ENCODE measurements at regions not wholly inside any gene's neighbourhood (a gene's known extent, or its start where the extent isn't known, plus 50 kb on each side); places are given as distances from the start of the nearest gene placed in this dataset.

DNA sequence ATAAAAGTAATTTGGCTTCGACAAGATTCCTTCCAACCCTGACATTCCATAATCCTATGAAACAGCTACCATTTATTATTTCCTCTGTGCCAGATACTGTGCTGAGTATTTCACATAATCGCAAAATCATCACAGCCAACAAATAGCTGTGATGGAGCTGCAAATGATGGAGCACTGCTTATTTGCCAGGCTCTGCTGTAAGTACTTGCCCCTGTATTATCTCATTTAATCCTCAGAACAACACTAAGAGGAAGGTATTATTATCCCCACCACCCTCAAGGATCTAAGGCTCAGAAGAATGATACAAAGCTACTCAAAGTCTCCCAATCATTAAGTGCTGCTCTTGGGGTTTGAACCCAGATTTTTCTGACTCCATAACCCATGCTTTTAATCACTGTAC, 145.5 kb downstream of the CCDC34 start:
- no peaks in the 10 kb centered on the region for H3K79me2 ChIP-seq (ENCODE audit: insufficient read depth, low read length)
- POLR2A ChIA-PET = no interaction called here
- no peak overlapping the region for H3K9ac ChIP-seq (ENCODE audit: low read length)
- H3K36me3 ChIP-seq (ENCODE audit: control insufficient read depth in 1 of 2, insufficient read depth in 2 of 2, low read length in 2 of 2) = no peaks in the 10 kb centered on the region
- no peak overlapping the region for H2AFZ ChIP-seq (ENCODE audit: low read depth, low read length, poor library complexity, severe bottlenecking)
- H4K20me1 ChIP-seq (ENCODE audit: insufficient read depth) = no peaks in the 10 kb centered on the region
- H3K4me1 ChIP-seq (ENCODE audit: control insufficient read depth in 1 of 2, insufficient read depth in 2 of 2, low read length in 2 of 2) = peaks cover 5 to 7% of the 10 kb centered on the region in 2 experiments
- no peak overlapping the region for H3K4me2 ChIP-seq (ENCODE audit: low read length)
- H3K27me3 ChIP-seq (ENCODE audit: insufficient read depth, low read length) = no peaks in the 10 kb centered on the region
- intact Hi-C loops (cut with micrococcal nuclease) = no loop called here
- ATAC-seq (no peak), DNase-seq (ENCODE audit: low read depth, low spot score) (no peak)
- no peak overlapping the region for H3K27ac ChIP-seq (ENCODE audit: low read depth, low read length)
- CTCF ChIA-PET = no interaction called here
- BruUV-seq (replicated peaks) = no TSS peak
- H3K9me2 ChIP-seq (ENCODE audit: insufficient read depth) = no peaks in the 10 kb centered on the region
- TF ChIP-seq CEBPB (IDR thresholded peaks at IDR 0.05; ENCODE audit: low read depth) = no peak
- no peak for TF ChIP-seq FOSL1 (IDR thresholded peaks at IDR 0.05; ENCODE audit: low read depth)
- TF ChIP-seq, protein P1, sequence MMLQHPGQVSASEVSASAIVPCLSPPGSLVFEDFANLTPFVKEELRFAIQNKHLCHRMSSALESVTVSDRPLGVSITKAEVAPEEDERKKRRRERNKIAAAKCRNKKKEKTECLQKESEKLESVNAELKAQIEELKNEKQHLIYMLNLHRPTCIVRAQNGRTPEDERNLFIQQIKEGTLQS (IDR thresholded peaks at IDR 0.05) = no peak
- no peak for TF ChIP-seq SIN3A (IDR thresholded peaks at IDR 0.05; ENCODE audit: low read depth)
- no peak for TF ChIP-seq JUND (IDR thresholded peaks at IDR 0.05)
- TF ChIP-seq, protein P2, sequence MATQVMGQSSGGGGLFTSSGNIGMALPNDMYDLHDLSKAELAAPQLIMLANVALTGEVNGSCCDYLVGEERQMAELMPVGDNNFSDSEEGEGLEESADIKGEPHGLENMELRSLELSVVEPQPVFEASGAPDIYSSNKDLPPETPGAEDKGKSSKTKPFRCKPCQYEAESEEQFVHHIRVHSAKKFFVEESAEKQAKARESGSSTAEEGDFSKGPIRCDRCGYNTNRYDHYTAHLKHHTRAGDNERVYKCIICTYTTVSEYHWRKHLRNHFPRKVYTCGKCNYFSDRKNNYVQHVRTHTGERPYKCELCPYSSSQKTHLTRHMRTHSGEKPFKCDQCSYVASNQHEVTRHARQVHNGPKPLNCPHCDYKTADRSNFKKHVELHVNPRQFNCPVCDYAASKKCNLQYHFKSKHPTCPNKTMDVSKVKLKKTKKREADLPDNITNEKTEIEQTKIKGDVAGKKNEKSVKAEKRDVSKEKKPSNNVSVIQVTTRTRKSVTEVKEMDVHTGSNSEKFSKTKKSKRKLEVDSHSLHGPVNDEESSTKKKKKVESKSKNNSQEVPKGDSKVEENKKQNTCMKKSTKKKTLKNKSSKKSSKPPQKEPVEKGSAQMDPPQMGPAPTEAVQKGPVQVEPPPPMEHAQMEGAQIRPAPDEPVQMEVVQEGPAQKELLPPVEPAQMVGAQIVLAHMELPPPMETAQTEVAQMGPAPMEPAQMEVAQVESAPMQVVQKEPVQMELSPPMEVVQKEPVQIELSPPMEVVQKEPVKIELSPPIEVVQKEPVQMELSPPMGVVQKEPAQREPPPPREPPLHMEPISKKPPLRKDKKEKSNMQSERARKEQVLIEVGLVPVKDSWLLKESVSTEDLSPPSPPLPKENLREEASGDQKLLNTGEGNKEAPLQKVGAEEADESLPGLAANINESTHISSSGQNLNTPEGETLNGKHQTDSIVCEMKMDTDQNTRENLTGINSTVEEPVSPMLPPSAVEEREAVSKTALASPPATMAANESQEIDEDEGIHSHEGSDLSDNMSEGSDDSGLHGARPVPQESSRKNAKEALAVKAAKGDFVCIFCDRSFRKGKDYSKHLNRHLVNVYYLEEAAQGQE (IDR thresholded peaks at IDR 0.05; ENCODE audit: low read depth) = no peak
- TF ChIP-seq EZH2 (IDR thresholded peaks at IDR 0.05) = no peak
- no peak for TF ChIP-seq SP1 (IDR thresholded peaks at IDR 0.05; ENCODE audit: low read depth)
- TF ChIP-seq EZH2phosphoT487 (IDR thresholded peaks at IDR 0.05; ENCODE audit: borderline replicate concordance) = no peak
- no peak for TF ChIP-seq YY1 (IDR thresholded peaks at IDR 0.05; ENCODE audit: extremely low read depth, insufficient replicate concordance, low read depth, low read length)
- no peak for TF ChIP-seq TCF7L2 (IDR thresholded peaks at IDR 0.05; ENCODE audit: borderline replicate concordance, extremely low read depth, insufficient read depth, insufficient read length)
- no peak for TF ChIP-seq RAD21 (IDR thresholded peaks at IDR 0.05; ENCODE audit: low read depth)
- no peak for TF ChIP-seq SRF (IDR thresholded peaks at IDR 0.05; ENCODE audit: low read depth)
- no peak for TF ChIP-seq POLR2AphosphoS5 (IDR thresholded peaks at IDR 0.05; ENCODE audit: low read depth, low read length)
- TF ChIP-seq, protein P3, sequence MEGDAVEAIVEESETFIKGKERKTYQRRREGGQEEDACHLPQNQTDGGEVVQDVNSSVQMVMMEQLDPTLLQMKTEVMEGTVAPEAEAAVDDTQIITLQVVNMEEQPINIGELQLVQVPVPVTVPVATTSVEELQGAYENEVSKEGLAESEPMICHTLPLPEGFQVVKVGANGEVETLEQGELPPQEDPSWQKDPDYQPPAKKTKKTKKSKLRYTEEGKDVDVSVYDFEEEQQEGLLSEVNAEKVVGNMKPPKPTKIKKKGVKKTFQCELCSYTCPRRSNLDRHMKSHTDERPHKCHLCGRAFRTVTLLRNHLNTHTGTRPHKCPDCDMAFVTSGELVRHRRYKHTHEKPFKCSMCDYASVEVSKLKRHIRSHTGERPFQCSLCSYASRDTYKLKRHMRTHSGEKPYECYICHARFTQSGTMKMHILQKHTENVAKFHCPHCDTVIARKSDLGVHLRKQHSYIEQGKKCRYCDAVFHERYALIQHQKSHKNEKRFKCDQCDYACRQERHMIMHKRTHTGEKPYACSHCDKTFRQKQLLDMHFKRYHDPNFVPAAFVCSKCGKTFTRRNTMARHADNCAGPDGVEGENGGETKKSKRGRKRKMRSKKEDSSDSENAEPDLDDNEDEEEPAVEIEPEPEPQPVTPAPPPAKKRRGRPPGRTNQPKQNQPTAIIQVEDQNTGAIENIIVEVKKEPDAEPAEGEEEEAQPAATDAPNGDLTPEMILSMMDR (IDR thresholded peaks at IDR 0.05 in 2 of 3, conservative IDR thresholded peaks at IDR 0.05 in 1 of 3; ENCODE audit: borderline replicate concordance in 1 of 3, insufficient read depth in 1 of 3, low read depth in 2 of 3, low read length in 2 of 3) = no peak
- TF ChIP-seq, protein P4, sequence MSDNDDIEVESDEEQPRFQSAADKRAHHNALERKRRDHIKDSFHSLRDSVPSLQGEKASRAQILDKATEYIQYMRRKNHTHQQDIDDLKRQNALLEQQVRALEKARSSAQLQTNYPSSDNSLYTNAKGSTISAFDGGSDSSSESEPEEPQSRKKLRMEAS (IDR thresholded peaks at IDR 0.05) = no peak
- H3K4me3 ChIP-seq (replicated peaks in 1 of 2; ENCODE audit: low read depth in 1 of 2, low read length in 2 of 2) = no peak overlapping the region
- RAD21 ChIA-PET (ENCODE audit: low non-redundant PET in 1 of 2, low total read pairs in 2 of 2, uncharacterized antibody in 2 of 2, unreplicated experiment in 2 of 2) = no interaction called here
- no peaks in the 10 kb centered on the region for H3K9me3 ChIP-seq (ENCODE audit: control insufficient read depth in 1 of 2, insufficient read depth in 1 of 2, low read depth in 1 of 2, low read length in 2 of 2)

All from HCT116 (cell line).